B cell (primary cell): ENCODE measurements at regions not wholly inside any gene's neighbourhood (a gene's known extent, or its start where the extent isn't known, plus 50 kb on each side); places are given as distances from the start of the nearest gene placed in this dataset.

Experiments
- ATAC-seq: fragments of 200-7000 bp; cut with Tn5 transposase; one replicate; pipeline ENCODE4 v1.10.0; 2021; ENCODE audit warnings: low read depth, mild to moderate bottlenecking, moderate number of reproducible peaks, moderate library complexity
- CTCF ChIA-PET: fragments of 350-600 bp; sonication (Branson Sonifier 250); formaldehyde crosslinking; loops from one replicate; lab custom pipeline; 2021; ENCODE audit warnings: antibody characterized with exemption, inconsistent platforms; lab: Charles Lee
- POLR2A ChIA-PET: fragments of 350-600 bp; sonication (Branson Sonifier 250); formaldehyde crosslinking; loops from one replicate; lab custom pipeline; 2021; ENCODE audit warnings: antibody characterized with exemption; lab: Charles Lee
- DNase-seq: peaks from one replicate; pipeline ENCODE4 v3.0.0; 2013
- H2AFZ ChIP-seq: 2 replicates; pipeline ENCODE4 v1.6.1; 2012; ENCODE audit warnings: mild to moderate bottlenecking, low read depth, low read length; ENCODE audit not compliant: insufficient read depth, poor library complexity, severe bottlenecking
- H3K27ac ChIP-seq, 2 donors: 1 replicate in 1 of 2; 2 replicates in 1 of 2; pipeline ENCODE4 v1.5.1; 2012 to 2013; ENCODE audit warnings: low read length in 2 of 2, mild to moderate bottlenecking in 2 of 2, moderate library complexity in 1 of 2
- H3K27me3 ChIP-seq, 4 experiments: fragments of 200-600 bp in 1 of 4; sonication (generic) in 1 of 4; replicated peaks in 1 of 4; 1 replicate in 2 of 4; 2 replicates in 2 of 4; pipeline versions ENCODE4 v1.6.1 to v1.7.0; 2013 to 2016; ENCODE audit warnings: low read length in 3 of 4, mild to moderate bottlenecking in 2 of 4, mixed read lengths in 1 of 4, moderate library complexity in 1 of 4; ENCODE audit not compliant: insufficient read depth in 4 of 4, control insufficient read depth in 3 of 4; ENCODE audit errors: control extremely low read depth in 1 of 4
- H3K36me3 ChIP-seq, 2 experiments: replicated peaks in 1 of 2; 1 replicate in 1 of 2; 2 replicates in 1 of 2; pipeline versions ENCODE4 v1.6.1 to v1.7.1; 2013; ENCODE audit warnings: low read length in 1 of 2; ENCODE audit not compliant: insufficient read depth in 2 of 2, control insufficient read depth in 1 of 2; ENCODE audit errors: control extremely low read depth in 1 of 2, extremely low read depth in 1 of 2
- H3K4me1 ChIP-seq, 2 donors: fragments of 200-600 bp in 1 of 2; sonication (generic) in 1 of 2; 1 replicate in 1 of 2; 2 replicates in 1 of 2; pipeline versions ENCODE4 v1.5.1 to v1.6.1; 2013 to 2017; ENCODE audit warnings: low read length in 2 of 2; ENCODE audit not compliant: control insufficient read depth in 2 of 2, insufficient read depth in 2 of 2
- H3K4me2 ChIP-seq: replicated peaks from 2 replicates; pipeline ENCODE3; 2012; ENCODE audit warnings: mild to moderate bottlenecking, low read depth, low read length; ENCODE audit not compliant: poor library complexity, severe bottlenecking
- H3K4me3 ChIP-seq, 5 experiments: fragments of 200-600 bp in 1 of 5; sonication (generic) in 1 of 5; 1 replicate in 3 of 5; 2 replicates in 2 of 5; pipeline versions ENCODE4 v1.5.1 to v1.7.0; 2011 to 2016; ENCODE audit warnings: low read length in 4 of 5, mild to moderate bottlenecking in 4 of 5, low read depth in 2 of 5, control low read depth in 1 of 5, moderate library complexity in 1 of 5; ENCODE audit not compliant: insufficient read depth in 1 of 5; ENCODE audit errors: control extremely low read depth in 1 of 5, extremely low read depth in 1 of 5
- H3K79me2 ChIP-seq: fragments of 200-600 bp; sonication (generic); one replicate; pipeline ENCODE4 v1.6.0; 2016; ENCODE audit warnings: low read length; ENCODE audit not compliant: control insufficient read depth, insufficient read depth
- H3K9ac ChIP-seq: fragments of 200-600 bp; sonication (generic); 2 replicates; pipeline ENCODE4 v1.6.1; 2017; ENCODE audit warnings: mild to moderate bottlenecking, low read length, moderate library complexity
- H3K9me3 ChIP-seq, 3 donors: one replicate each; pipeline versions ENCODE4 v1.6.1 to v1.7.1; 2013; ENCODE audit warnings: low read length in 2 of 3; ENCODE audit not compliant: control insufficient read depth in 2 of 3, insufficient read depth in 1 of 3; ENCODE audit errors: control extremely low read depth in 1 of 3
- H4K20me1 ChIP-seq: 2 replicates; pipeline ENCODE4 v1.6.0; 2012; ENCODE audit warnings: mild to moderate bottlenecking, low read length; ENCODE audit not compliant: insufficient read depth, control insufficient read depth, poor library complexity, severe bottlenecking
- H3K27ac Mint-ChIP-seq: one replicate; pipeline ENCODE4 v1.8.0; 2021; ENCODE audit warnings: mixed read lengths
- H3K27me3 Mint-ChIP-seq: one replicate; pipeline ENCODE4 v1.8.0; 2021; ENCODE audit warnings: mixed read lengths
- H3K4me1 Mint-ChIP-seq: one replicate; pipeline ENCODE4 v1.8.0; 2021; ENCODE audit warnings: mixed read lengths
- H3K4me3 Mint-ChIP-seq: one replicate; pipeline ENCODE4 v1.8.0; 2021; ENCODE audit warnings: mixed read lengths
- H3K9me3 Mint-ChIP-seq: one replicate; pipeline ENCODE4 v1.8.0; 2022; ENCODE audit warnings: mixed read lengths; ENCODE audit not compliant: insufficient read depth
- CTCF ChIP-seq: fragments of 200-600 bp; IDR thresholded peaks from one replicate; pipeline ENCODE4 v1.8.0; 2022; ENCODE audit warnings: antibody characterized with exemption, mild to moderate bottlenecking
- EZH2 ChIP-seq: IDR thresholded peaks from 2 replicates; pipeline ENCODE4 v1.6.1; 2012; ENCODE audit warnings: borderline replicate concordance, low read depth, mild to moderate bottlenecking, moderate library complexity, low read length; ENCODE audit not compliant: insufficient read depth, poor library complexity, severe bottlenecking
- WGBS: methylation state at CpG from one replicate; pipeline ENCODE4 v1.1.5; 2013; ENCODE audit warnings: missing lambda C conversion rate; ENCODE audit not compliant: insufficient coverage; 5-methylcytosine and 5-hydroxymethylcytosine counted together
- intact Hi-C: fragments of 100-400 bp; cut with micrococcal nuclease; formaldehyde crosslinking; loops from one replicate; pipeline ENCODE4 v1.10.0; 2022

GRCh38 chr1:118257946-118258345, 72.9 kb upstream of the SPAG17 start:
- no peak overlapping the region for H3K27ac ChIP-seq
- no peaks in the 10 kb centered on the region for H3K27me3 ChIP-seq
- H3K4me2 ChIP-seq = no peak overlapping the region
- Mint-ChIP-seq H3K27ac (no peak overlapping the region), H3K4me1 (no peaks in the 10 kb centered on the region), H3K9me3 (no peaks in the 10 kb centered on the region), H3K27me3 (peaks cover 4% of the 10 kb centered on the region), H3K4me3 (no peak overlapping the region)
- POLR2A ChIA-PET = no interaction called here
- H3K9ac ChIP-seq = no peak overlapping the region
- no peaks in the 10 kb centered on the region for H3K79me2 ChIP-seq
- no peaks in the 10 kb centered on the region for H3K36me3 ChIP-seq
- no peaks in the 10 kb centered on the region for H3K9me3 ChIP-seq
- no peaks in the 10 kb centered on the region for H4K20me1 ChIP-seq
- TF ChIP-seq CTCF = no peak
- no peak for TF ChIP-seq EZH2
- intact Hi-C loops = no loop called here
- ATAC-seq (no peak), DNase-seq (no peak)
- CTCF ChIA-PET = no interaction called here
- H3K4me3 ChIP-seq = no peak overlapping the region
- H2AFZ ChIP-seq = no peak overlapping the region
- no peaks in the 10 kb centered on the region for H3K4me1 ChIP-seq

- Histone ChIP-seq H4K20me1 (no peaks in the 10 kb centered on the region), H3K4me1 (no peaks in the 10 kb centered on the region), H3K9me3 (no peaks in the 10 kb centered on the region), H3K27ac (no peak overlapping the region), H3K79me2 (no peaks in the 10 kb centered on the region), H3K27me3 (no peaks in the 10 kb centered on the region), H3K4me3 (no peak overlapping the region), H3K36me3 (no peaks in the 10 kb centered on the region), H3K4me2 (no peak overlapping the region), H2AFZ (no peak overlapping the region), H3K9ac (no peak overlapping the region)
- H3K4me1 Mint-ChIP-seq = no peaks in the 10 kb centered on the region
- DNase-seq (no peak), ATAC-seq (no peak)
- no peaks in the 10 kb centered on the region for H3K9me3 Mint-ChIP-seq
- intact Hi-C loops = no loop called here
- no peak overlapping the region for H3K4me3 Mint-ChIP-seq
- H3K27me3 Mint-ChIP-seq = peaks cover 8% of the 10 kb centered on the region
- no CpG with 5 or more reads among the region's 4 CpGs for WGBS
- no peak for TF ChIP-seq CTCF
- TF ChIP-seq EZH2 = no peak
- no peak overlapping the region for H3K27ac Mint-ChIP-seq
- ChIA-PET POLR2A (no interaction called here), CTCF (no interaction called here)
Observed at GRCh38 chr1:118254491-118255425, 69.7 kb upstream of the SPAG17 start.
